Sigmoid colon (tissue), 6 donors: ENCODE measurements at regions not wholly inside any gene's neighbourhood (a gene's known extent, or its start where the extent isn't known, plus 50 kb on each side); places are given as distances from the start of the nearest gene placed in this dataset.

Experiments
- DNase-seq: peaks from one replicate; pipeline ENCODE4 v3.0.0-alpha.2; 2019
- H3K27ac ChIP-seq, 4 donors: fragments of 200-600 bp; sonication (generic); one replicate each; pipeline ENCODE4 v1.5.1; 2016 to 2019; ENCODE audit warnings: mild to moderate bottlenecking in 1 of 4
- H3K27me3 ChIP-seq, 3 donors: fragments of 200-600 bp; sonication (generic); one replicate each; pipeline ENCODE4 v1.5.1; 2019; ENCODE audit warnings: mild to moderate bottlenecking in 1 of 3
- H3K36me3 ChIP-seq, 4 donors: fragments of 200-600 bp; sonication (generic); one replicate each; pipeline ENCODE4 v1.5.1; 2016 to 2019
- H3K4me1 ChIP-seq, 4 donors: fragments of 200-600 bp; sonication (generic); one replicate each; pipeline ENCODE4 v1.5.1; 2017 to 2019
- H3K4me3 ChIP-seq, 4 donors: fragments of 200-600 bp; sonication (generic); one replicate each; pipeline ENCODE4 v1.5.1; 2017 to 2019; ENCODE audit warnings: mild to moderate bottlenecking in 2 of 4, moderate library complexity in 1 of 4
- H3K9me3 ChIP-seq, 4 donors: fragments of 200-600 bp in 3 of 4; sonication (generic) in 3 of 4; one replicate each; pipeline versions ENCODE4 v1.5.1 to v1.6.1; 2013 to 2019
- CTCF ChIP-seq, 4 experiments: fragments of 450-650 bp in 3 of 4; fragments of 200-600 bp in 1 of 4; IDR thresholded peaks; one replicate each; pipeline ENCODE4 v1.5.1; 2016 to 2019; ENCODE audit warnings: antibody characterized with exemption in 4 of 4, mild to moderate bottlenecking in 3 of 4, moderate library complexity in 2 of 4
- EP300 ChIP-seq, 4 donors: sonication (generic); formaldehyde crosslinking; IDR thresholded peaks; one replicate each; pipeline ENCODE4 v1.6.1; 2017; ENCODE audit warnings: antibody characterized with exemption in 4 of 4
- POLR2A ChIP-seq, 2 donors: fragments of 450-650 bp; IDR thresholded peaks; one replicate each; pipeline ENCODE4 v1.6.1; 2016; ENCODE audit warnings: antibody characterized with exemption in 2 of 2, mild to moderate bottlenecking in 2 of 2, moderate library complexity in 2 of 2
- POLR2AphosphoS5 ChIP-seq, 4 donors: sonication (generic); formaldehyde crosslinking; IDR thresholded peaks; one replicate each; pipeline ENCODE4 v1.6.1; 2017; ENCODE audit warnings: antibody characterized with exemption in 4 of 4
- whole genome bisulfite sequencing, 2 donors: extraction: QIAGEN DNeasy Blood & Tissue Kit; methylation state at CpG; one replicate each; pipeline ENCODE4 v1.1.7; 2013; 5-methylcytosine and 5-hydroxymethylcytosine counted together
- intact Hi-C: fragments of 100-400 bp; cut with DNase I; formaldehyde crosslinking; loops from one replicate; pipeline ENCODE4 v1.15.1; 2023
- donor health status: healthy with polysubstance abuse.
- donor health status: healthy.

GRCh38 chr2:125874564-125874963 lies 781.4 kb upstream of the GYPC start:
- TF ChIP-seq POLR2AphosphoS5 (IDR thresholded peaks at IDR 0.05) = no peak
- TF ChIP-seq EP300 (IDR thresholded peaks at IDR 0.05) = no peak
- no peak for TF ChIP-seq POLR2A (IDR thresholded peaks at IDR 0.05)
- TF ChIP-seq CTCF (IDR thresholded peaks at IDR 0.05) = no peak
- no peaks in the 10 kb centered on the region for H3K36me3 ChIP-seq
- WGBS, 2 donors = 61 to 82% methylated on average over 6 of the region's 6 CpGs
- intact Hi-C loops = no loop called here
- no peak overlapping the region for H3K4me3 ChIP-seq
- no peaks in the 10 kb centered on the region for H3K4me1 ChIP-seq
- no peak overlapping the region for H3K27ac ChIP-seq
- no peak for DNase-seq
- H3K9me3 ChIP-seq = no peaks in the 10 kb centered on the region
- H3K27me3 ChIP-seq = no peaks in the 10 kb centered on the region

GRCh38 chr2:125885340-125885739 lies 770.6 kb upstream of the GYPC start:
- intact Hi-C loops = no loop called here
- Histone ChIP-seq H3K27me3 (no peaks in the 10 kb centered on the region), H3K4me1 (no peaks in the 10 kb centered on the region), H3K36me3 (no peaks in the 10 kb centered on the region), H3K27ac (no peak overlapping the region), H3K4me3 (no peak overlapping the region), H3K9me3 (peaks cover 0 to 6% (median 2%) of the 10 kb centered on the region in 4 donors)
- 21 to 70% methylated on average over 3 of the region's 3 CpGs for WGBS, 2 donors
- DNase-seq = no peak
- TF ChIP-seq EP300 (IDR thresholded peaks at IDR 0.05) (no peak), CTCF (IDR thresholded peaks at IDR 0.05) (no peak), POLR2AphosphoS5 (IDR thresholded peaks at IDR 0.05) (no peak), POLR2A (IDR thresholded peaks at IDR 0.05) (no peak)

- H3K27me3 ChIP-seq = no peaks in the 10 kb centered on the region
- DNase-seq = no peak
- peaks cover 0 to 6% (median 2%) of the 10 kb centered on the region in 4 donors for H3K9me3 ChIP-seq
- H3K36me3 ChIP-seq = no peaks in the 10 kb centered on the region
- intact Hi-C loops = no loop called here
- 90 to 94% methylated on average over 4 of the region's 4 CpGs for WGBS, 2 donors
- no peak overlapping the region for H3K27ac ChIP-seq
- H3K4me1 ChIP-seq = no peaks in the 10 kb centered on the region
- TF ChIP-seq POLR2A (IDR thresholded peaks at IDR 0.05) (no peak), EP300 (IDR thresholded peaks at IDR 0.05) (no peak)
- no peak overlapping the region for H3K4me3 ChIP-seq
Observed at GRCh38 chr2:125886153-125886552, 769.8 kb upstream of the GYPC start.

- Histone ChIP-seq H3K4me1 (no peaks in the 10 kb centered on the region), H3K9me3 (peaks cover 0 to 5% (median 0%) of the 10 kb centered on the region in 4 donors), H3K36me3 (no peaks in the 10 kb centered on the region), H3K27me3 (no peaks in the 10 kb centered on the region), H3K4me3 (no peak overlapping the region), H3K27ac (no peak overlapping the region)
- TF ChIP-seq POLR2AphosphoS5 (IDR thresholded peaks at IDR 0.05) (no peak), POLR2A (IDR thresholded peaks at IDR 0.05) (no peak), EP300 (IDR thresholded peaks at IDR 0.05) (no peak), CTCF (IDR thresholded peaks at IDR 0.05) (no peak)
- DNase-seq = no peak
- intact Hi-C loops = no loop called here
Observed at GRCh38 chr2:125901278-125901677, 754.7 kb upstream of the GYPC start.

GRCh38 chr2:125925891-125926546 lies 729.9 kb upstream of the GYPC start:
- Histone ChIP-seq H3K9me3 (no peaks in the 10 kb centered on the region), H3K36me3 (no peaks in the 10 kb centered on the region), H3K27ac (no peak overlapping the region), H3K4me1 (no peaks in the 10 kb centered on the region), H3K4me3 (no peak overlapping the region), H3K27me3 (no peaks in the 10 kb centered on the region)
- DNase-seq = no peak
- TF ChIP-seq POLR2A (IDR thresholded peaks at IDR 0.05) = no peak
- TF ChIP-seq CTCF (IDR thresholded peaks at IDR 0.05) = no peak
- TF ChIP-seq EP300 (IDR thresholded peaks at IDR 0.05) = no peak
- TF ChIP-seq POLR2AphosphoS5 (IDR thresholded peaks at IDR 0.05) = no peak
- 79 to 83% methylated on average over 7 of the region's 7 CpGs for WGBS, 2 donors
- intact Hi-C loops = no loop called here
